ENCODE measurements at regions not wholly inside any gene's neighbourhood (a gene's known extent, or its start where the extent isn't known, plus 50 kb on each side); places are given as distances from the start of the nearest gene placed in this dataset.

DNA sequence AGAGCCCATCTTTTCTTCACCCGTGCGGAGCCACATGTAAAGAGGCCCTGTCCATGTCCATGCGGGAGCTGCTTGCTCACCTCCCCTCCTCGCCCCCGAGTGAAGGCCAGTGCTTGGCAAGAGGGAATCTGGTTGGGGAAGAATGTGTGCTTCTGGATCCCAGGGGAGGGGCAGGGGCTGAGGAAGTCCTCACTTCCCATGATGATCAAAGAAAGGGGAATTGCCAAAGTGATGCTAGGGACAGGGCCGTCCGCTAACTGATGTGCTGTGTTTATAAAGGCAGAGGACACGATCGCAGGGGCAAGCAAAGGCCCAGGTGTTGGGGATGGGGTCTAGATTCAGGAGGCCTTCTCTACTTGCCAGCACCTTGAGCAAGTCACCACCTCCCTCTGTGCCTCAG is 137.4 kb upstream of the PRMT8 start (continued):
- TF ChIP-seq REST (IDR thresholded peaks at IDR 0.05; ENCODE audit: unreplicated experiment) (no peak), EZH2 (IDR thresholded peaks at IDR 0.05; ENCODE audit: low read depth, unreplicated experiment) (no peak), STAT1 (IDR thresholded peaks at IDR 0.05; ENCODE audit: unreplicated experiment) (no peak), CREB1 (CRISPR knock-in tag; IDR thresholded peaks at IDR 0.05; ENCODE audit: low read depth) (no peak), ZNF331 (CRISPR knock-in tag; IDR thresholded peaks at IDR 0.05; ENCODE audit: low read depth) (no peak), NANOG (IDR thresholded peaks at IDR 0.05; ENCODE audit: borderline replicate concordance) (no peak)
- TF ChIP-seq, protein P1, sequence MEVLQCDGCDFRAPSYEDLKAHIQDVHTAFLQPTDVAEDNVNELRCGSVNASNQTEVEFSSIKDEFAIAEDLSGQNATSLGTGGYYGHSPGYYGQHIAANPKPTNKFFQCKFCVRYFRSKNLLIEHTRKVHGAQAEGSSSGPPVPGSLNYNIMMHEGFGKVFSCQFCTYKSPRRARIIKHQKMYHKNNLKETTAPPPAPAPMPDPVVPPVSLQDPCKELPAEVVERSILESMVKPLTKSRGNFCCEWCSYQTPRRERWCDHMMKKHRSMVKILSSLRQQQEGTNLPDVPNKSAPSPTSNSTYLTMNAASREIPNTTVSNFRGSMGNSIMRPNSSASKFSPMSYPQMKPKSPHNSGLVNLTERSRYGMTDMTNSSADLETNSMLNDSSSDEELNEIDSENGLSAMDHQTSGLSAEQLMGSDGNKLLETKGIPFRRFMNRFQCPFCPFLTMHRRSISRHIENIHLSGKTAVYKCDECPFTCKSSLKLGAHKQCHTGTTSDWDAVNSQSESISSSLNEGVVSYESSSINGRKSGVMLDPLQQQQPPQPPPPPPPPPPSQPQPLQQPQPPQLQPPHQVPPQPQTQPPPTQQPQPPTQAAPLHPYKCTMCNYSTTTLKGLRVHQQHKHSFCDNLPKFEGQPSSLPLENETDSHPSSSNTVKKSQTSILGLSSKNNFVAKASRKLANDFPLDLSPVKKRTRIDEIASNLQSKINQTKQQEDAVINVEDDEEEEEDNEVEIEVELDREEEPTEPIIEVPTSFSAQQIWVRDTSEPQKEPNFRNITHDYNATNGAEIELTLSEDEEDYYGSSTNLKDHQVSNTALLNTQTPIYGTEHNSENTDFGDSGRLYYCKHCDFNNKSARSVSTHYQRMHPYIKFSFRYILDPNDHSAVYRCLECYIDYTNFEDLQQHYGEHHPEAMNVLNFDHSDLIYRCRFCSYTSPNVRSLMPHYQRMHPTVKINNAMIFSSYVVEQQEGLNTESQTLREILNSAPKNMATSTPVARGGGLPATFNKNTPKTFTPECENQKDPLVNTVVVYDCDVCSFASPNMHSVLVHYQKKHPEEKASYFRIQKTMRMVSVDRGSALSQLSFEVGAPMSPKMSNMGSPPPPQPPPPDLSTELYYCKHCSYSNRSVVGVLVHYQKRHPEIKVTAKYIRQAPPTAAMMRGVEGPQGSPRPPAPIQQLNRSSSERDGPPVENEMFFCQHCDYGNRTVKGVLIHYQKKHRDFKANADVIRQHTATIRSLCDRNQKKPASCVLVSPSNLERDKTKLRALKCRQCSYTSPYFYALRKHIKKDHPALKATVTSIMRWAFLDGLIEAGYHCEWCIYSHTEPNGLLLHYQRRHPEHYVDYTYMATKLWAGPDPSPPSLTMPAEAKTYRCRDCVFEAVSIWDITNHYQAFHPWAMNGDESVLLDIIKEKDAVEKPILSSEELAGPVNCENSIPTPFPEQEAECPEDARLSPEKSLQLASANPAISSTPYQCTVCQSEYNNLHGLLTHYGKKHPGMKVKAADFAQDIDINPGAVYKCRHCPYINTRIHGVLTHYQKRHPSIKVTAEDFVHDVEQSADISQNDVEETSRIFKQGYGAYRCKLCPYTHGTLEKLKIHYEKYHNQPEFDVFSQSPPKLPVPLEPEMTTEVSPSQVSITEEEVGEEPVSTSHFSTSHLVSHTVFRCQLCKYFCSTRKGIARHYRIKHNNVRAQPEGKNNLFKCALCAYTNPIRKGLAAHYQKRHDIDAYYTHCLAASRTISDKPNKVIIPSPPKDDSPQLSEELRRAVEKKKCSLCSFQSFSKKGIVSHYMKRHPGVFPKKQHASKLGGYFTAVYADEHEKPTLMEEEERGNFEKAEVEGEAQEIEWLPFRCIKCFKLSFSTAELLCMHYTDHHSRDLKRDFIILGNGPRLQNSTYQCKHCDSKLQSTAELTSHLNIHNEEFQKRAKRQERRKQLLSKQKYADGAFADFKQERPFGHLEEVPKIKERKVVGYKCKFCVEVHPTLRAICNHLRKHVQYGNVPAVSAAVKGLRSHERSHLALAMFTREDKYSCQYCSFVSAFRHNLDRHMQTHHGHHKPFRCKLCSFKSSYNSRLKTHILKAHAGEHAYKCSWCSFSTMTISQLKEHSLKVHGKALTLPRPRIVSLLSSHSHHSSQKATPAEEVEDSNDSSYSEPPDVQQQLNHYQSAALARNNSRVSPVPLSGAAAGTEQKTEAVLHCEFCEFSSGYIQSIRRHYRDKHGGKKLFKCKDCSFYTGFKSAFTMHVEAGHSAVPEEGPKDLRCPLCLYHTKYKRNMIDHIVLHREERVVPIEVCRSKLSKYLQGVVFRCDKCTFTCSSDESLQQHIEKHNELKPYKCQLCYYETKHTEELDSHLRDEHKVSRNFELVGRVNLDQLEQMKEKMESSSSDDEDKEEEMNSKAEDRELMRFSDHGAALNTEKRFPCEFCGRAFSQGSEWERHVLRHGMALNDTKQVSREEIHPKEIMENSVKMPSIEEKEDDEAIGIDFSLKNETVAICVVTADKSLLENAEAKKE (CRISPR knock-in tag; IDR thresholded peaks at IDR 0.05), result no peak

Data from GM23338 (cell line).